GM21381 (cell line): ENCODE measurements at regions not wholly inside any gene's neighbourhood (a gene's known extent, or its start where the extent isn't known, plus 50 kb on each side); places are given as distances from the start of the nearest gene placed in this dataset.

ENCODE experiments used
- ATAC-seq: cut with Tn5 transposase; IDR thresholded peaks from one replicate; pipeline ENCODE4 v1.9.1; 2021; ENCODE audit warnings: mild to moderate bottlenecking, moderate library complexity; ENCODE audit not compliant: unreplicated experiment

GRCh38 chr2:186068139-186068801, 329.7 kb downstream of the FSIP2 start:
- no peak for ATAC-seq

- ATAC-seq = no peak
Observed at GRCh38 chr2:186069676-186070075, 331.1 kb downstream of the FSIP2 start.

- ATAC-seq = no peak
Observed at GRCh38 chr2:186085226-186085625, 346.6 kb downstream of the FSIP2 start.

DNA sequence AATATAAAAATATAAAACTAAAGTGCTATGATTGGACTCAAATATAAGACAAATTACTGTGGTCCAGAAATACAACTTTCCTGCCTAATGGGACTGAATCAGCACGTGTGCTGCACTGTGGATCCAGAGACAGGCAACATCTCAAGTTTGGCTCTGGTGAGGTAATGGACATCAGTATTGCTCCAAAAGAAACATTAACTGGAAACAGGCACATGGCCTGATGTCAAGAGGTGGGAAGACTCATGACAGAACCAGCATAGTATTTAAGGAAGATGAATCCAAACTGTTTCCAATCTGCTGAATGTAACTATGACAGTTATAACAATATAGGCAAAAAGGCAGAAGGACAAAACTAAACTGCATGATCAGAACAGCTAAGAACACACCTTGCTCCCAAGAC, 354.6 kb downstream of the FSIP2 start:
- ATAC-seq = no peak

DNA sequence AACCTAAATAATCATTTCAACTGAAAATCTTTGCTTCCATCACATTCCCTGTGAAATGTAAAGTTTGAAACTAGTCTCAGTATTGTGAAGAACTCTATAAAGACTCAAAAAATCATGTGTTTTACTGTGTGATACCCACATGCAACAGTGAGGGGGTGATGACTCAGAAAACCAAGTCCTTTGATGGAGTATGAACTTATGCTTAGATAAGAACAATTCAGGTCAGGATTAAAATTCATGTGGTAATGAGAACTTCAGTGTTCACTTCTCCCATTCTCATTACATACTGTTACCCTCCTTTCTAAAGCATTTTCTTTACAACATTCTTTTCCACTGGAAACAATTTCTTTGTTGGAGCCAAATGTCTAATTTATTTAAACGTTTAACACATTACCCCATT, 360.2 kb downstream of the FSIP2 start:
- ATAC-seq = no peak

DNA sequence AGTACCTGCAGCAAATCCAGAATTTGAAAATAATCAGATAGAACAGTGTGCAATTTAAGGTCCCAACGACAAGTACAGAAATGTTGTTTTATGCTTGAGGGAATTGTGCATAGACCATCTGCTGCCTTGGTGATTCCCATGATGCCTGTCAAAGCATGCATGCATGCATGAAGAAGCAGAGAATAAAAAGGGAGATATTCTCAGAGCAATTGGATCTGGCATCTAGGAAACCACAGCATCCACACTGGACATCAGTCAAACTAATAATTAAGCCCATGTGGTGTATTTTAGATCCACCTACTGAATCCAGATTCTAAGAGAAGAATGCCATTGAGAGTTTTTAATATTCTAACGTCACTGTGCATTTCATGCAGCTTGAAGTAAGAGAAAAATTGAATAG, 361.2 kb downstream of the FSIP2 start:
- ATAC-seq = no peak

DNA sequence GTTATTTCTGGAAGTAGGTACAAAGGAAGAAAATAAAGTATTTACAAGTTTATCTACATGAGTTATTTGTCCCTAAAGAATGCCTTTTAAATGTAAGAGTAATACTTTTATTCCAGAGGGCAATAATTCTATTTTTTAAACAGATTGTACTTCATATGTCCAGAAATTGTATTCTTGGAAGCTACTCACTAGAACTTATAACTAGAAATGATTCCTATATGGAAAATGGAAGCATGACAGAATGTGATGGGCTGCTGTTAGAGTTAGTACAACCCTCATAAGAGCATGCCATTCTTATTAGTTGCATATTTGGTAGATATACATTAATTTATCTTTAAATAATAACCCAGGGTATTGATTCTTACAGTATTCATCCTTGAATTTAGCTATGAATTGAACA, 362.0 kb downstream of the FSIP2 start:
- ATAC-seq = no peak

GRCh38 chr2:186101616-186102015, 363.0 kb downstream of the FSIP2 start:
- ATAC-seq = no peak

DNA sequence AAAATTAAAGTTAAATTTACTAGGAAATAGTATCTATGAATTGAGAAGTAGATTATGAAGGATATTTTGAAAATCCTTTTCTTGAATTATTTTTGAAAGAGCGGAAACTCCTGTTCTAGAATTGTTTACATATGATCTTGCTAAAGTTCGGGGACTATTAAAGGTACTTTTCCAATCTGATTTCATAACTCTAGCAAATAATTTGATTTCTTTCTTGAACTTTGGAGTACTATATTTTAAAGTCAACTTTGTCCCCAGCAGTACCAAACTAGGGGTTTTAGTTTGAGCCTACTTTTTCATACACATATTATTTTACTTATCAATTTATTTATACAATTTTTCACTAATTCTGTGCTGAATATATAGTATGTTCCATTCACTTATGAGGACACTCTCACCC, 364.7 kb downstream of the FSIP2 start:
- no peak for ATAC-seq

- ATAC-seq = no peak
Observed at GRCh38 chr2:186105016-186105724, 366.6 kb downstream of the FSIP2 start.

DNA sequence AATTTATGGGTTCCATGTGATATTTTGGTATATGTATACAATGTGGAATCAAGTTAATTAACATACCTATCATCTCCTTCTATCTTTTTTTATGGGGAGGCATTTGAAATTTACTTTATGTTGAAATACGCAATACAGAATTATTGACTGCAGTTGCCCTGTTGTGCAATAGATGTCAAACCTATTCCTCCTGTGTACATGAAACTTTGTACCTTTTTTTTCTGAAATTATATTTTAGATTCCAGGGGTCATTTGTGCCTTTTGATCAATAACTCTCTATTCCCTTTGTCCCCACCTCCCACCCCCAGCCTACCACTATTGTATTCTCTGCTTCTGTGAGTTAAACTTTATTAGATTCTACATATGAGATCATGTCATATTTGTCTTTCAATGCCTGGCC, 369.9 kb downstream of the FSIP2 start:
- no peak for ATAC-seq

- no peak for ATAC-seq
Observed at GRCh38 chr2:186113284-186113683, 372.8 kb upstream of the ZC3H15 start.

DNA sequence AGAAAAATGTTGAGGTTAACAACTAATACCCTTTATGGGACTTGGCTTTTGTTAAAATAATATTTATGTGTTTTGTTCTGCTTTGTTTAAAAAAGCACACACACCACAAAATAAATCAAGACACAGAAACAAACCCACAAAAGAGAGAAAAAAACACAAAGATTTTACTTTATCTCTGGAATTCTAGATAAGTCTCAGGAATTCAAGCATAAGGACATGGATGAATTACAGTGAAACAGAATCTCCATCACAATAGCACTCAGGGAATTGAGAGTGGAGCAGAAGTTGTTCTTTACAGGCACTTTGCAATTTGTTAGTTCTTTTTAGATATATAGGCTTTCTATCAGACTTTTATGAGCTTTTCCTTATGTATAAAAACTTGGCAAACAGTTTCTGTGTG, 360.9 kb upstream of the ZC3H15 start:
- ATAC-seq = no peak

DNA sequence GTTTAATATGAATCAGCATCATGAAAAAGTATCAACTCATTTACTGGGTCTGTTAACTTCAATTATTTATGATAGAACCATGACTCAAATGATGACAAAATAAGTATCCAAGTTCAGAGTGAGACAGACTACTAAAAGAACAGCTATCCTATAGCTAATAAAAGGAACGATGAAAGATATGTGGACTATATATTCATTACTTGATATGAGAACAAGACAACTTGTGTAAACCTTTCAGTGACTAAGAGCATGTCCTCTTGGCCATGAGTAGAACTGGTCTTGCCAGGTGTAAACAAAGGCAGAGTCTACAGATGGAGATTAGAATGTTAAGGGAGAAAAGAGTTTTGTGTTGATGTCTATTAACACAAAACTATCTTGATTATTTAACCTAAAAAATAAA, 360.4 kb upstream of the ZC3H15 start:
- ATAC-seq = no peak

- ATAC-seq = no peak
Observed at GRCh38 chr2:186126181-186126580, 359.9 kb upstream of the ZC3H15 start.

DNA sequence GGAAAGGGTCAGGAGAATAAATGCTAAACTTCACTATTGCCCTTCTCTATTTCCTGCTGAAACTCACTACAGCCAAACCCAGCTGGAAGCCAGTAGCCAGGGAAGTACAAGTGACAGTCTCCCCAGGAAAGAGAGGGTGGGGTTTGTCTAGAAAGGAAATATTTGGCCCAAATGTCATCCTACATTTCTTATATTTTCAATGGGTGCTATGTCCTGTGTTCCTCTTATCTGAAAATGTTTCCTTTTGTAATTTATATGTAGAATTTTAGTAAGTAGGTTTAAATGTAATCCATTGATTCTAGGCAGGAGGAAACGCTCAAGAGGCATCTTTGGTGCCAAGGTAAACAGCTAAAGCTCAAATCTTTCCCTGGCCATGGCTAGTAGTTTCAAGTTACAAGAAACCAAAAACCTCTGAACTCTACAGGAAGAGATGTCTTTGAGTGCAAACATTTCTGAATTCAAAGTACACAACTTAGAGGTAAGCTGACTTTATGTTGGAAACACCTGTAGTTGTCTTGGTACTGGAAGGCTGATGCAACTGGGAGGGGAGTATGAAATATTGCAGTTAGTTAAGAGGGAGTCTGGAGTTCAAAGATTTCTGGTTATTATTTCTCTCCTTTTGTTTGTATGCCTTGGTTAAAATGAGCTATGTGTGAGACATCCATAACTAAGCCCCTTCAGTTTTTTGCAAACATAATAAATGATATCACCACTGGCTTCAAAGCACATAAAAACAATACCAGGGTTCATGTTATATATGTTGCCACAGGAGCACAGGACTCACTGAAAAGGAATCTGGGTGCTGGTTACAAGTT, 356.1 kb upstream of the ZC3H15 start:
- ATAC-seq = no peak

- ATAC-seq = no peak
Observed at GRCh38 chr2:186130748-186131641, 355.1 kb upstream of the ZC3H15 start.

- ATAC-seq = no peak
Observed at GRCh38 chr2:186135686-186136085, 350.4 kb upstream of the ZC3H15 start.

DNA sequence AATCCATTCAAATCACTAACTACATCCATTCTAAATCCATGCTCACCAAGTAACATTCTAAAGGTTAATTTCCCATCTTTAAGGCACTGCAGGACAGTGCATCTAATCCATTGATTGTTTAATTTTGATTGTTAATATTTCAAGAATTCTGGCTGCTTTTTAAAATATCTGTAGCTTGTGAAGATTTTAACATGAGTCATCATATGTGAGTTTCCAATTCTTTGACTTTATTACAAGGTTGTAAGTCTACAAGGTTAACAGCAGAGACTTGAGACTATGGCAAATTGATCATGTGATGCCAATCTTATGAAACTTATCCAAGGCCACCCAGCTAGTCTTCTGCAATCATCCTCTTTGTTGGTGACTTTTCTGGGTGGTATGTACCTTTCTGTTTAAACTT, 349.2 kb upstream of the ZC3H15 start:
- ATAC-seq = no peak

- no peak for ATAC-seq
Observed at GRCh38 chr2:186138845-186139244, 347.2 kb upstream of the ZC3H15 start.

DNA sequence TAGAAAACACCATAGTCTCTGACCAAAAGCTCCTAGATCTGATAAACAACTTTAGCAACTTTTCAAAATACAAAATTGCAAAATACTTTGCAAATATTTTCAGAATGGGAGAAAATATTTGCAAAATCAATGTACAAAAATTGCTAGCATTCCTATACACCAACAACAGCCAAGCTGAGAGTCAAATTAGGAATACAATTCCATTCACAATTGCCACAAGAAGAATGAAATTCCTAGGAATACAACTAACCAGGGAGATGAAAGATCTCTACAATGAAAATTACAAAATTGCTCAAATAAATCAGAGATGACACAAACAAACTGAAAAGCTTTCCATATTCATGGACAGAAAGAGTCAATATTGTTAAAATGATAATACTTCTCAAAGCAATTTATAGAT, 327.0 kb upstream of the ZC3H15 start:
- ATAC-seq = no peak
